ENCODE measurements at regions not wholly inside any gene's neighbourhood (a gene's known extent, or its start where the extent isn't known, plus 50 kb on each side); places are given as distances from the start of the nearest gene placed in this dataset.

DNA sequence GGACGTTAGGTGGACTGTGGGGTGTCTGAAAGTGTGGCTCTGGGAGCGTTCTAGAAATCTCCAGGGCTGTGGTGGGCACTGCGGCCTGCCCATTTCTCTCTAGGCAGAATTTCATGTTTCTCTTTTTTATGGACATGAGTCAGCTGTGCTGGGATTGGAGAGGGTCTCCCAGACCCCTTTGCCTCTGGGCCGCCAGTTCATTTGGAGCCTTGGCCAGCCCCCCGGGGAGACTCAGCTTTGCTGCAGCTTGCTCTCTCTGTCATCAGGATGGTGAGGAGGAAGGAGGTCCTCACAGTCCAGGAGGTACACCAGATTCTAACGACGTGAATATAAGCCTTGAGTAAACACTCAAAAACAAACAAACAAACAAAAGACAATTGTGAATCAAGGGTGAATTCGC, 149.6 kb upstream of the RGMA start:
- Histone ChIP-seq H2AK5ac (ENCODE audit: low read depth, low read length) (no peak overlapping the region), H3K36me3 (ENCODE audit: control insufficient read depth, insufficient read depth, low read length) (no peaks in the 10 kb centered on the region), H2BK20ac (ENCODE audit: low read depth, low read length) (no peak overlapping the region), H3K14ac (replicated peaks; ENCODE audit: low read depth, low read length) (no peak overlapping the region), H3K23ac (ENCODE audit: low read depth, low read length) (no peak overlapping the region), H4K91ac (ENCODE audit: insufficient read depth, low read depth, low read length) (no peak overlapping the region), H3K18ac (ENCODE audit: low read depth, low read length) (no peak overlapping the region), H3K9me1 (ENCODE audit: insufficient read depth, low read length) (no peaks in the 10 kb centered on the region), H3K9ac (ENCODE audit: low read depth, low read length) (no peak overlapping the region), H3K4me3 (ENCODE audit: insufficient read depth, low read depth, low read length) (no peak overlapping the region), H3K56ac (ENCODE audit: extremely low read depth, insufficient read depth, low read length) (no peak overlapping the region), H3K4me2 (ENCODE audit: low read depth, low read length) (no peak overlapping the region), H2BK15ac (ENCODE audit: low read depth, low read length) (no peak overlapping the region), H3K27me3 (ENCODE audit: control insufficient read depth, insufficient read depth, low read length) (no peaks in the 10 kb centered on the region), H3K79me1 (ENCODE audit: low read depth in 1 of 2, low read length in 2 of 2) (no peaks in the 10 kb centered on the region), H2AFZ (replicated peaks; ENCODE audit: low read length, poor library complexity) (no peak overlapping the region), H2AK9ac (replicated peaks; ENCODE audit: low read depth, low read length, poor library complexity) (no peak overlapping the region), H2BK120ac (ENCODE audit: low read depth, low read length) (no peak overlapping the region), H2BK5ac (ENCODE audit: low read depth, low read length, poor library complexity, severe bottlenecking) (no peak overlapping the region), H3K27ac (ENCODE audit: insufficient read depth, low read length) (no peak overlapping the region), H3K9me3 (ENCODE audit: control insufficient read depth, insufficient read depth, low read length) (peaks cover 35% of the 10 kb centered on the region), H3K4ac (ENCODE audit: low read depth, low read length) (no peak overlapping the region), H4K20me1 (ENCODE audit: insufficient read depth, low read length) (no peaks in the 10 kb centered on the region), H3K4me1 (ENCODE audit: control insufficient read depth, insufficient read depth, low read length) (no peaks in the 10 kb centered on the region), H4K5ac (ENCODE audit: low read depth, low read length) (no peak overlapping the region), H4K8ac (ENCODE audit: low read depth in 2 of 2, low read length in 2 of 2) (no peak overlapping the region)
- in situ Hi-C loops (cut with MboI; ENCODE audit: low sequenced_read_pairs) (no loop called here), dilution Hi-C loops (cut with HindIII; ENCODE audit: low sequenced_read_pairs, unreplicated experiment) (no loop called here), intact Hi-C loops (cut with micrococcal nuclease) (no loop called here)
- ATAC-seq (ENCODE audit: low read depth): no peak
- CTCF ChIA-PET: no interaction called here
- 42% methylated on average over 3 of the region's 8 CpGs; no CpG with 5 or more reads in 1 of the 2 experiments for WGBS, 2 experiments (ENCODE audit: extremely low coverage in 2 of 2, insufficient read length in 1 of 2)
- DNase-seq: no peak
- BruUV-seq (replicated peaks): no TSS peak
- TF ChIP-seq CEBPB (IDR thresholded peaks at IDR 0.05; ENCODE audit: low read depth, low read length) (no peak), RCOR1 (IDR thresholded peaks at IDR 0.05; ENCODE audit: insufficient replicate concordance, low read length) (no peak), BHLHE40 (IDR thresholded peaks at IDR 0.05; ENCODE audit: low read depth, low read length) (no peak), NFE2L2 (IDR thresholded peaks at IDR 0.05; ENCODE audit: low read depth, low read length) (no peak), MAFK (IDR thresholded peaks at IDR 0.05; ENCODE audit: low read depth, low read length) (no peak), RFX5 (IDR thresholded peaks at IDR 0.05; ENCODE audit: low read depth, low read length) (no peak), FOS (IDR thresholded peaks at IDR 0.05; ENCODE audit: low read depth, low read length) (no peak), MAZ (IDR thresholded peaks at IDR 0.05; ENCODE audit: borderline replicate concordance, low read depth, low read length) (no peak), SMC3 (IDR thresholded peaks at IDR 0.05; ENCODE audit: low read depth, low read length) (no peak), MXI1 (IDR thresholded peaks at IDR 0.05; ENCODE audit: borderline replicate concordance, low read depth, low read length) (no peak), POLR2A (IDR thresholded peaks at IDR 0.05; ENCODE audit: low read depth, low read length) (no peak), RAD21 (IDR thresholded peaks at IDR 0.05; ENCODE audit: low read length) (no peak), CHD1 (IDR thresholded peaks at IDR 0.05; ENCODE audit: low read depth, low read length) (no peak)
- TF ChIP-seq, protein P1, sequence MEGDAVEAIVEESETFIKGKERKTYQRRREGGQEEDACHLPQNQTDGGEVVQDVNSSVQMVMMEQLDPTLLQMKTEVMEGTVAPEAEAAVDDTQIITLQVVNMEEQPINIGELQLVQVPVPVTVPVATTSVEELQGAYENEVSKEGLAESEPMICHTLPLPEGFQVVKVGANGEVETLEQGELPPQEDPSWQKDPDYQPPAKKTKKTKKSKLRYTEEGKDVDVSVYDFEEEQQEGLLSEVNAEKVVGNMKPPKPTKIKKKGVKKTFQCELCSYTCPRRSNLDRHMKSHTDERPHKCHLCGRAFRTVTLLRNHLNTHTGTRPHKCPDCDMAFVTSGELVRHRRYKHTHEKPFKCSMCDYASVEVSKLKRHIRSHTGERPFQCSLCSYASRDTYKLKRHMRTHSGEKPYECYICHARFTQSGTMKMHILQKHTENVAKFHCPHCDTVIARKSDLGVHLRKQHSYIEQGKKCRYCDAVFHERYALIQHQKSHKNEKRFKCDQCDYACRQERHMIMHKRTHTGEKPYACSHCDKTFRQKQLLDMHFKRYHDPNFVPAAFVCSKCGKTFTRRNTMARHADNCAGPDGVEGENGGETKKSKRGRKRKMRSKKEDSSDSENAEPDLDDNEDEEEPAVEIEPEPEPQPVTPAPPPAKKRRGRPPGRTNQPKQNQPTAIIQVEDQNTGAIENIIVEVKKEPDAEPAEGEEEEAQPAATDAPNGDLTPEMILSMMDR (conservative IDR thresholded peaks at IDR 0.05; ENCODE audit: low read depth, low read length): no peak
- TF ChIP-seq, protein P2, sequence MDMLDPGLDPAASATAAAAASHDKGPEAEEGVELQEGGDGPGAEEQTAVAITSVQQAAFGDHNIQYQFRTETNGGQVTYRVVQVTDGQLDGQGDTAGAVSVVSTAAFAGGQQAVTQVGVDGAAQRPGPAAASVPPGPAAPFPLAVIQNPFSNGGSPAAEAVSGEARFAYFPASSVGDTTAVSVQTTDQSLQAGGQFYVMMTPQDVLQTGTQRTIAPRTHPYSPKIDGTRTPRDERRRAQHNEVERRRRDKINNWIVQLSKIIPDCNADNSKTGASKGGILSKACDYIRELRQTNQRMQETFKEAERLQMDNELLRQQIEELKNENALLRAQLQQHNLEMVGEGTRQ (IDR thresholded peaks at IDR 0.05; ENCODE audit: low read depth, low read length): no peak
- TF ChIP-seq, protein P3, sequence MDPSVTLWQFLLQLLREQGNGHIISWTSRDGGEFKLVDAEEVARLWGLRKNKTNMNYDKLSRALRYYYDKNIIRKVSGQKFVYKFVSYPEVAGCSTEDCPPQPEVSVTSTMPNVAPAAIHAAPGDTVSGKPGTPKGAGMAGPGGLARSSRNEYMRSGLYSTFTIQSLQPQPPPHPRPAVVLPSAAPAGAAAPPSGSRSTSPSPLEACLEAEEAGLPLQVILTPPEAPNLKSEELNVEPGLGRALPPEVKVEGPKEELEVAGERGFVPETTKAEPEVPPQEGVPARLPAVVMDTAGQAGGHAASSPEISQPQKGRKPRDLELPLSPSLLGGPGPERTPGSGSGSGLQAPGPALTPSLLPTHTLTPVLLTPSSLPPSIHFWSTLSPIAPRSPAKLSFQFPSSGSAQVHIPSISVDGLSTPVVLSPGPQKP (IDR thresholded peaks at IDR 0.05; ENCODE audit: borderline replicate concordance, low read depth, low read length): no peak
- POLR2A ChIA-PET (ENCODE audit: unreplicated experiment): interaction anchor here (0.5 kb wide), 1 partner anchor 31 kb away, joined by 7 read pairs; no protein-coding TSS in a partner anchor
